HepG2 (cell line): ENCODE measurements at regions not wholly inside any gene's neighbourhood (a gene's known extent, or its start where the extent isn't known, plus 50 kb on each side); places are given as distances from the start of the nearest gene placed in this dataset.

Source experiments
- ATAC-seq: fragments of 200-7000 bp; cut with Tn5 transposase; 3 replicates; pipeline ENCODE4 v1.9.1; 2020; ENCODE audit warnings: mild to moderate bottlenecking, moderate library complexity
- BruUV-seq: library from RNA; stranded (reverse); fragments of 400-500 nt; replicated peaks from 2 replicates; lab custom pipeline; 2021; lab: Mats Ljungman, UMichigan
- CTCF ChIA-PET: fragments of 300-600 bp; formaldehyde crosslinking; extraction: SDS; loops from one replicate; lab custom pipeline; 2021; ENCODE audit warnings: low total read pairs, inconsistent platforms, low intra/inter-chr PET ratio; lab: Yijun Ruan, JAX
- POLR2A ChIA-PET: fragments of 350-600 bp; sonication (Branson Sonifier 250); formaldehyde crosslinking; loops from one replicate; lab custom pipeline; 2020; ENCODE audit warnings: antibody characterized with exemption, inconsistent platforms; lab: Yijun Ruan, JAX
- DNase-seq: peaks from one replicate; pipeline ENCODE4 v3.0.0-alpha.2; 2015; ENCODE audit warnings: low spot score
- FAIRE-seq: peaks from 3 replicates; lab custom pipeline; 2011; peaks lifted over from hg19 to GRCh38; lab: Jason Lieb, UNC
- H2AFZ ChIP-seq: one replicate; pipeline ENCODE4 v1.6.1; 2011; ENCODE audit warnings: low read length, inconsistent platforms
- H3K27ac ChIP-seq: fragments of 300-600 bp; 3 replicates; pipeline ENCODE4 v1.8.0; 2011; ENCODE audit warnings: mixed run types, mild to moderate bottlenecking, mixed read lengths, low read length, inconsistent platforms; ENCODE audit not compliant: insufficient read depth; ENCODE audit errors: extremely low read length
- H3K27me3 ChIP-seq, 2 experiments: fragments of 200-600 bp in 1 of 2; 2 replicates in 1 of 2; 3 replicates in 1 of 2; pipeline versions ENCODE4 v1.6.0 to v1.8.0; 2011; ENCODE audit warnings: low read length in 2 of 2, mild to moderate bottlenecking in 2 of 2, moderate library complexity in 2 of 2, inconsistent platforms in 1 of 2; ENCODE audit not compliant: insufficient read depth in 2 of 2, control insufficient read depth in 1 of 2
- H3K36me3 ChIP-seq, 2 experiments: fragments of 200-600 bp in 1 of 2; replicated peaks in 1 of 2; 2 replicates in 1 of 2; 3 replicates in 1 of 2; pipeline versions ENCODE4 v1.5.1 to v1.8.0; 2011; ENCODE audit warnings: low read length in 2 of 2, inconsistent platforms in 1 of 2; ENCODE audit not compliant: insufficient read depth in 2 of 2, control insufficient read depth in 1 of 2
- H3K4me1 ChIP-seq: 2 replicates; pipeline ENCODE4 v1.5.1; 2012; ENCODE audit warnings: low read length, inconsistent platforms; ENCODE audit not compliant: insufficient read depth
- H3K4me2 ChIP-seq: 2 replicates; pipeline ENCODE4 v1.6.0; 2011; ENCODE audit warnings: low read depth, low read length, inconsistent platforms
- H3K4me3 ChIP-seq, 3 experiments: fragments of 200-600 bp in 1 of 3; sonication (generic), shearing (Covaris generic) in 1 of 3; replicated peaks in 1 of 3; 2 replicates each; pipeline ENCODE4 v1.5.1; 2011 to 2016; ENCODE audit warnings: low read length in 3 of 3, inconsistent platforms in 2 of 3, low read depth in 2 of 3, mild to moderate bottlenecking in 2 of 3, control low read depth in 1 of 3, mixed read lengths in 1 of 3; ENCODE audit not compliant: insufficient read depth in 1 of 3
- H3K79me2 ChIP-seq: one replicate; pipeline ENCODE4 v1.6.1; 2011; ENCODE audit warnings: low read length, inconsistent platforms; ENCODE audit not compliant: insufficient read depth
- H3K9ac ChIP-seq: 2 replicates; pipeline ENCODE4 v1.6.0; 2011; ENCODE audit warnings: mild to moderate bottlenecking, low read depth, low read length, inconsistent platforms; ENCODE audit not compliant: insufficient read depth
- H3K9me3 ChIP-seq: 2 replicates; pipeline ENCODE4 v1.5.1; 2012; ENCODE audit warnings: mild to moderate bottlenecking, low read length
- H4K20me1 ChIP-seq: 2 replicates; pipeline ENCODE4 v1.6.0; 2011; ENCODE audit warnings: inconsistent platforms, mild to moderate bottlenecking, low read length, moderate library complexity; ENCODE audit not compliant: insufficient read depth
- CENPT ChIP-seq: sonication (generic); formaldehyde crosslinking; IDR thresholded peaks from 2 replicates; pipeline ENCODE4 v1.8.0; 2022; ENCODE audit warnings: low read depth, mild to moderate bottlenecking, moderate library complexity, missing genetic modification reagents
- E2F1 ChIP-seq: sonication (generic); formaldehyde crosslinking; IDR thresholded peaks from 2 replicates; pipeline ENCODE4 v1.5.0; 2020; ENCODE audit warnings: missing genetic modification reagents
- ELF4 ChIP-seq: sonication (generic); formaldehyde crosslinking; IDR thresholded peaks from 2 replicates; pipeline ENCODE4 v1.5.0; 2020; ENCODE audit warnings: missing genetic modification reagents, mild to moderate bottlenecking, moderate library complexity, borderline replicate concordance
- FOXP4 ChIP-seq: sonication (generic); formaldehyde crosslinking; IDR thresholded peaks from 2 replicates; pipeline ENCODE4 v1.4.0; 2020; ENCODE audit warnings: missing genetic modification reagents
- JARID2 ChIP-seq: sonication (generic); formaldehyde crosslinking; IDR thresholded peaks from 2 replicates; pipeline ENCODE4 v1.8.1; 2023; ENCODE audit warnings: missing genetic modification reagents, inconsistent platforms; ENCODE audit not compliant: insufficient replicate concordance
- MBNL3 ChIP-seq: fragments of 250-450 bp; sonication (Bioruptor Pico); conservative IDR thresholded peaks from 2 replicates; pipeline ENCODE4 v1.8.0; 2022; ENCODE audit warnings: mild to moderate bottlenecking, inconsistent platforms
- NBN ChIP-seq: fragments of 450-650 bp; conservative IDR thresholded peaks from 2 replicates; pipeline ENCODE4 v1.6.1; 2017
- PTBP1 ChIP-seq: fragments of 200-400 bp; formaldehyde crosslinking; IDR thresholded peaks from 2 replicates; pipeline ENCODE4 v1.6.1; 2018; ENCODE audit warnings: low read length, low read depth; ENCODE audit not compliant: poor library complexity, severe bottlenecking
- TAF1 ChIP-seq: sonication (generic); formaldehyde crosslinking; IDR thresholded peaks from 2 replicates; pipeline ENCODE4 v1.4.0; 2020; ENCODE audit warnings: missing genetic modification reagents
- ZNF17 ChIP-seq: sonication (generic); formaldehyde crosslinking; IDR thresholded peaks from 2 replicates; pipeline ENCODE4 v1.5.0; 2020; ENCODE audit warnings: mild to moderate bottlenecking, missing genetic modification reagents
- ZNF552 ChIP-seq: sonication (generic); formaldehyde crosslinking; IDR thresholded peaks from 2 replicates; pipeline ENCODE4 v1.9.0; 2022; ENCODE audit warnings: missing genetic modification reagents, mild to moderate bottlenecking, borderline replicate concordance
- ZNF674 ChIP-seq: sonication (generic); formaldehyde crosslinking; IDR thresholded peaks from 2 replicates; pipeline ENCODE4 v1.5.0; 2020; ENCODE audit warnings: low read depth, mild to moderate bottlenecking, missing genetic modification reagents
- ZNF781 ChIP-seq: sonication (generic); formaldehyde crosslinking; IDR thresholded peaks from 2 replicates; pipeline ENCODE4 v1.5.1; 2020; ENCODE audit warnings: borderline replicate concordance, mild to moderate bottlenecking, missing genetic modification reagents; ENCODE audit errors: not compliant biosample characterization
- in situ Hi-C: cut with HindIII; loops from 2 replicates; pipeline ENCODE4 v1.10.0; 2017; ENCODE audit warnings: low pct_unique_long_range_greater_than_20kb; ENCODE audit not compliant: extremely low pct_ligation_motif_present
- intact Hi-C: fragments of 100-400 bp; cut with micrococcal nuclease; formaldehyde crosslinking; loops from one replicate; pipeline ENCODE4 v1.10.0; 2022; ENCODE audit not compliant: unreplicated experiment
- TF ChIP-seq, protein P1 (sequence below), 2 experiments: IDR thresholded peaks; 2 replicates each; pipeline ENCODE4 v1.6.1; 2011 to 2012; ENCODE audit warnings: low read length in 2 of 2, borderline replicate concordance in 1 of 2, low read depth in 1 of 2, mild to moderate bottlenecking in 1 of 2, moderate library complexity in 1 of 2
- TF ChIP-seq, protein P2 (sequence below): sonication (generic); formaldehyde crosslinking; IDR thresholded peaks from 2 replicates; pipeline ENCODE4 v1.5.1; 2020; ENCODE audit warnings: missing genetic modification reagents, mild to moderate bottlenecking, borderline replicate concordance

- TF ChIP-seq FOXP4 (CRISPR knock-in tag) (no peak), JARID2 (CRISPR knock-in tag) (no peak)
- TF ChIP-seq, all 625 proteins: peak for 0
Measured at GRCh38 chr3:109982201-109982600, 644.9 kb upstream of the DPPA4 start (continued).

DNA sequence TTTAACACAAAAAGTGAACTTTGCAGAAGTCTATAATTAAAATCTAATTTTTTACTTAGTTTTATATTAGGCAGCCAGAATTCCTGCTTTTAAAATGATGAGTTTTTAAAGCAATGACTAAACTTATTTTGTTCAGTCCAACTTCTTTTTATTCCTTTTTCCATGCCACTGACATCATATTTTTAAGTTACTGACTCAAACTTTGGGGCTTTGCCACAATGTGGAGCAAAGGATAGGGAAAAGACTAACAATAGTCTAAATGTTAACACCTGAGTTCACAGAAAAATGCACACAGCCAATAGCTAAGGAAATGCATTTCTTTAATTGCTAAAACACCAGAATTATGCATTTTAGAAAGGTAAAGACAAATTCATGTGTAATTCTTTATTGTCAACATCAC lies 647.6 kb upstream of the DPPA4 start:
- no peak for ATAC-seq
- DNase-seq: no peak
- no peak overlapping the region for H3K4me3 ChIP-seq
- H3K27ac ChIP-seq: no peak overlapping the region
- FAIRE-seq: no peak
- H3K4me1 ChIP-seq: no peaks in the 10 kb centered on the region
- no peak overlapping the region for H2AFZ ChIP-seq
- no peaks in the 10 kb centered on the region for H3K79me2 ChIP-seq
- H4K20me1 ChIP-seq: no peaks in the 10 kb centered on the region
- in situ Hi-C loops (no loop called here), intact Hi-C loops (no loop called here)
- no TSS peak for BruUV-seq
- H3K36me3 ChIP-seq: no peaks in the 10 kb centered on the region
- no peaks in the 10 kb centered on the region for H3K27me3 ChIP-seq
- H3K4me2 ChIP-seq: no peak overlapping the region
- H3K9me3 ChIP-seq: no peaks in the 10 kb centered on the region
- CTCF ChIA-PET: no interaction called here
- no peak overlapping the region for H3K9ac ChIP-seq
- POLR2A ChIA-PET: no interaction called here
- TF ChIP-seq TAF1 (CRISPR knock-in tag) (no peak), MBNL3 (no peak), NBN (no peak), ZNF674 (no peak), E2F1 (CRISPR knock-in tag) (no peak), ZNF552 (CRISPR knock-in tag) (no peak), JARID2 (CRISPR knock-in tag) (no peak), ZNF17 (CRISPR knock-in tag) (no peak), ZNF781 (CRISPR knock-in tag) (no peak), PTBP1 (no peak), CENPT (CRISPR knock-in tag) (no peak), ELF4 (no peak)
- TF ChIP-seq, protein P1, sequence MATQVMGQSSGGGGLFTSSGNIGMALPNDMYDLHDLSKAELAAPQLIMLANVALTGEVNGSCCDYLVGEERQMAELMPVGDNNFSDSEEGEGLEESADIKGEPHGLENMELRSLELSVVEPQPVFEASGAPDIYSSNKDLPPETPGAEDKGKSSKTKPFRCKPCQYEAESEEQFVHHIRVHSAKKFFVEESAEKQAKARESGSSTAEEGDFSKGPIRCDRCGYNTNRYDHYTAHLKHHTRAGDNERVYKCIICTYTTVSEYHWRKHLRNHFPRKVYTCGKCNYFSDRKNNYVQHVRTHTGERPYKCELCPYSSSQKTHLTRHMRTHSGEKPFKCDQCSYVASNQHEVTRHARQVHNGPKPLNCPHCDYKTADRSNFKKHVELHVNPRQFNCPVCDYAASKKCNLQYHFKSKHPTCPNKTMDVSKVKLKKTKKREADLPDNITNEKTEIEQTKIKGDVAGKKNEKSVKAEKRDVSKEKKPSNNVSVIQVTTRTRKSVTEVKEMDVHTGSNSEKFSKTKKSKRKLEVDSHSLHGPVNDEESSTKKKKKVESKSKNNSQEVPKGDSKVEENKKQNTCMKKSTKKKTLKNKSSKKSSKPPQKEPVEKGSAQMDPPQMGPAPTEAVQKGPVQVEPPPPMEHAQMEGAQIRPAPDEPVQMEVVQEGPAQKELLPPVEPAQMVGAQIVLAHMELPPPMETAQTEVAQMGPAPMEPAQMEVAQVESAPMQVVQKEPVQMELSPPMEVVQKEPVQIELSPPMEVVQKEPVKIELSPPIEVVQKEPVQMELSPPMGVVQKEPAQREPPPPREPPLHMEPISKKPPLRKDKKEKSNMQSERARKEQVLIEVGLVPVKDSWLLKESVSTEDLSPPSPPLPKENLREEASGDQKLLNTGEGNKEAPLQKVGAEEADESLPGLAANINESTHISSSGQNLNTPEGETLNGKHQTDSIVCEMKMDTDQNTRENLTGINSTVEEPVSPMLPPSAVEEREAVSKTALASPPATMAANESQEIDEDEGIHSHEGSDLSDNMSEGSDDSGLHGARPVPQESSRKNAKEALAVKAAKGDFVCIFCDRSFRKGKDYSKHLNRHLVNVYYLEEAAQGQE (IDR thresholded peaks at IDR 0.05; ENCODE audit: borderline replicate concordance in 1 of 2, low read depth in 1 of 2, low read length in 2 of 2): no peak
- TF ChIP-seq, protein P2, sequence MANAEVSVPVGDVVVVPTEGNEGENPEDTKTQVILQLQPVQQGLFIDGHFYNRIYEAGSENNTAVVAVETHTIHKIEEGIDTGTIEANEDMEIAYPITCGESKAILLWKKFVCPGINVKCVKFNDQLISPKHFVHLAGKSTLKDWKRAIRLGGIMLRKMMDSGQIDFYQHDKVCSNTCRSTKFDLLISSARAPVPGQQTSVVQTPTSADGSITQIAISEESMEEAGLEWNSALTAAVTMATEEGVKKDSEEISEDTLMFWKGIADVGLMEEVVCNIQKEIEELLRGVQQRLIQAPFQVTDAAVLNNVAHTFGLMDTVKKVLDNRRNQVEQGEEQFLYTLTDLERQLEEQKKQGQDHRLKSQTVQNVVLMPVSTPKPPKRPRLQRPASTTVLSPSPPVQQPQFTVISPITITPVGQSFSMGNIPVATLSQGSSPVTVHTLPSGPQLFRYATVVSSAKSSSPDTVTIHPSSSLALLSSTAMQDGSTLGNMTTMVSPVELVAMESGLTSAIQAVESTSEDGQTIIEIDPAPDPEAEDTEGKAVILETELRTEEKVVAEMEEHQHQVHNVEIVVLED (CRISPR knock-in tag): no peak
